Left lung (tissue), 4 donors: ENCODE measurements at regions not wholly inside any gene's neighbourhood (a gene's known extent, or its start where the extent isn't known, plus 50 kb on each side); places are given as distances from the start of the nearest gene placed in this dataset.

Experiments used
- ATAC-seq: fragments of 200-7000 bp; cut with Tn5 transposase; one replicate; pipeline ENCODE4 v1.9.1; 2020; ENCODE audit warnings: moderate library complexity
- DNase-seq, 4 donors: peaks; one replicate each; pipeline ENCODE4 v3.0.0-alpha.2; 2013 to 2020
- H3K27ac ChIP-seq, 2 donors: fragments of 200-600 bp; sonication (generic) in 1 of 2; one replicate each; pipeline versions ENCODE4 v1.5.0 to v1.8.0; 2020 to 2021
- H3K27me3 ChIP-seq, 2 donors: fragments of 200-600 bp; sonication (generic) in 1 of 2; one replicate each; pipeline versions ENCODE4 v1.5.0 to v1.8.0; 2020 to 2021
- H3K36me3 ChIP-seq, 2 donors: fragments of 200-600 bp; sonication (generic) in 1 of 2; one replicate each; pipeline versions ENCODE4 v1.5.0 to v1.8.0; 2020 to 2021
- H3K4me1 ChIP-seq, 2 donors: fragments of 200-600 bp; one replicate each; pipeline ENCODE4 v1.8.0; 2021
- H3K4me3 ChIP-seq, 2 donors: fragments of 200-600 bp; sonication (generic) in 1 of 2; one replicate each; pipeline versions ENCODE4 v1.5.0 to v1.8.0; 2020 to 2021; ENCODE audit warnings: mild to moderate bottlenecking in 1 of 2
- H3K9me3 ChIP-seq, 2 donors: fragments of 200-600 bp; sonication (generic) in 1 of 2; one replicate each; pipeline versions ENCODE4 v1.5.0 to v1.8.0; 2020 to 2021
- intact Hi-C, 2 donors: fragments of 100-400 bp; cut with DNase I; formaldehyde crosslinking; loops; one replicate each; pipeline versions ENCODE4 v1.11.2 to v1.14.2; 2022
- microRNA-seq, 2 donors: library from miRNA; unstranded; fragments of <30 nt; microRNA quantifications; one replicate each; pipeline ENCODE4, GENCODE V29; 2019
- TF ChIP-seq, protein P1 (sequence below), 2 donors: fragments of 200-600 bp; sonication (generic) in 1 of 2; IDR thresholded peaks; one replicate each; pipeline versions ENCODE4 v1.5.0 to v1.8.0; 2021; ENCODE audit warnings: antibody characterized with exemption in 2 of 2
- donor health status: DM: no; HTN: yes; CAD: no.
- donor health status: DM: no; HTN: no; CAD: no.

DNA sequence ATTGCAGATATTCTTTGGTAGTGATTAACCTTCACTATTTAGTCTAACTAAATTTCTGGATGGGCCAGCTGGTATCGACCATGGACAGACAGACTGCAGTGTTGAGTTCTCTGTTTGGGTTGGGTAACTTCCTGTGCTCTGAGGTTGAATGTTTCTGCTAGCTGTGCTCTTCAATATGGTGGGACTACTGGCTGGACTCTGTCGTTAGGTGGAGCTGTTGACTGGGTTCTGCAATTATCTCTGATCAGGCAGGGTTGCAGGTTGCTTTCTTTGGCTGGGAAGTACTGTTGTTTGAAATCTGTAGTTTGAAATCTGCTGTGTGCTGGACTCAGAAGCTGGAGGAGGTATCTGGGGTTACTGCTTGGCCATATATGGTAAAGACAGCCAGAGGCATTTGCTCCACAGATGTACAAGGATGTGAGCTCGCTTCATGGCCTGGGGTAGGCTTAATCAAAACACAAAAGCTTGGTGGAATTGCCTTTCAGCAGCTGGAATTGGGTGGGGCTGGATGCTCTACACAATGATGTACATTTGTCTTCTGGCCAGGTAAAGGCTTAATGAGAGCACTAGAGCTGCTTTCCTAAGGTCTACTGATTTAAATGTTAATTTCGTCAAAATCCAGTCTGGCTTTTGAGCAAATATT lies 1472.0 kb downstream of the FAM133A start:
- no peaks in the 10 kb centered on the region for H3K36me3 ChIP-seq
- ATAC-seq (no peak), DNase-seq (no peak)
- H3K4me3 ChIP-seq = no peak overlapping the region
- no peaks in the 10 kb centered on the region for H3K9me3 ChIP-seq
- no peaks in the 10 kb centered on the region for H3K27me3 ChIP-seq
- TF ChIP-seq, protein P1, sequence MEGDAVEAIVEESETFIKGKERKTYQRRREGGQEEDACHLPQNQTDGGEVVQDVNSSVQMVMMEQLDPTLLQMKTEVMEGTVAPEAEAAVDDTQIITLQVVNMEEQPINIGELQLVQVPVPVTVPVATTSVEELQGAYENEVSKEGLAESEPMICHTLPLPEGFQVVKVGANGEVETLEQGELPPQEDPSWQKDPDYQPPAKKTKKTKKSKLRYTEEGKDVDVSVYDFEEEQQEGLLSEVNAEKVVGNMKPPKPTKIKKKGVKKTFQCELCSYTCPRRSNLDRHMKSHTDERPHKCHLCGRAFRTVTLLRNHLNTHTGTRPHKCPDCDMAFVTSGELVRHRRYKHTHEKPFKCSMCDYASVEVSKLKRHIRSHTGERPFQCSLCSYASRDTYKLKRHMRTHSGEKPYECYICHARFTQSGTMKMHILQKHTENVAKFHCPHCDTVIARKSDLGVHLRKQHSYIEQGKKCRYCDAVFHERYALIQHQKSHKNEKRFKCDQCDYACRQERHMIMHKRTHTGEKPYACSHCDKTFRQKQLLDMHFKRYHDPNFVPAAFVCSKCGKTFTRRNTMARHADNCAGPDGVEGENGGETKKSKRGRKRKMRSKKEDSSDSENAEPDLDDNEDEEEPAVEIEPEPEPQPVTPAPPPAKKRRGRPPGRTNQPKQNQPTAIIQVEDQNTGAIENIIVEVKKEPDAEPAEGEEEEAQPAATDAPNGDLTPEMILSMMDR (IDR thresholded peaks at IDR 0.05) = no peak
- H3K27ac ChIP-seq = no peak overlapping the region
- H3K4me1 ChIP-seq = no peaks in the 10 kb centered on the region
- intact Hi-C loops = no loop called here

DNA sequence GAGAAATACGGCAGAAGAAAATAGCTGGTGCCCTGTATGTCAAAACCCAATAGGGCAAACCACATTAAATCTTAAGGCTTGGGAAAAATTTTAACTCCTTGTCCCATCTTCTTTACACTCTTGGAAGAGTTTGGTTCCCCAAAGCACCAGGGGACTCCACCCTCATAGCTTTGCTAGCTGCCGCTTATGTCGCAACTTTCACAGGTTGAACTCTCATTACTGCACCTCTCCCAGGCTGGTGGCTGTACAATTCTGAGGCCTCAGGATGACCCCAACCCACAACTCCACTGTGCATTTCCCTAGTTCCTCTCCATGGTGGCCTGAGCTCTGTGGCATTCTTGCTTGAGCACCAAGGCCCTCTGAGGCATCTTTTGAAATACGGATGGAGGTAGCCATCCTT lies 1478.8 kb downstream of the FAM133A start:
- DNase-seq = no peak
- no peaks in the 10 kb centered on the region for H3K27me3 ChIP-seq
- intact Hi-C loops = no loop called here
- TF ChIP-seq, protein P1 (IDR thresholded peaks at IDR 0.05) = no peak
- H3K9me3 ChIP-seq = no peaks in the 10 kb centered on the region
- H3K4me3 ChIP-seq = no peak overlapping the region
- no peak overlapping the region for H3K27ac ChIP-seq
- H3K4me1 ChIP-seq = no peaks in the 10 kb centered on the region
- no peaks in the 10 kb centered on the region for H3K36me3 ChIP-seq
- ATAC-seq = no peak

DNA sequence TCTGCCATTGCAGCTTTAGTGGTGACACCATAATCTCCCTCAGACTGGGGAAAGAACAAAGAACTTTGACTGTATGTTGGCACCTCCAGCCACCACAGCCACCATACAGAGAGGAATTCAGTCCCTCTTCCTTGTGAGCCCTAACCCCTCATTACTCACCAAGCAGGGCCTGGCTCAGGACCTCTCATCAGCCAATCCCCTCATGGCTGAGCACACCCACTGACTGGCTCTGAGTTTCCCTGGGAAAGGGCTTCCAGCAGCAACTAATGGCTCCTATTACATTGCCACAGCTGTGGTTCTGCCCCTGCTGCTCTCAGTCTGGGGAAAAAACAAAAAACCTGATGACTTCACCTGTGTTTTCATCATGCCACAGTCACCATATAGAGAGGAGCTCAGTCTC lies 1482.6 kb downstream of the FAM133A start:
- TF ChIP-seq, protein P1 (IDR thresholded peaks at IDR 0.05) = no peak
- H3K27ac ChIP-seq = no peak overlapping the region
- no peaks in the 10 kb centered on the region for H3K27me3 ChIP-seq
- H3K4me3 ChIP-seq = no peak overlapping the region
- no peaks in the 10 kb centered on the region for H3K4me1 ChIP-seq
- no peaks in the 10 kb centered on the region for H3K9me3 ChIP-seq
- no peak for DNase-seq
- H3K36me3 ChIP-seq = no peaks in the 10 kb centered on the region
- intact Hi-C loops = no loop called here
- ATAC-seq = no peak

Small RNA genes in the stretch of these regions (microRNA-seq; reads per million reads assigned to microRNA genes)
- gene MIR548M = 0 reads per million in 2 donors
